HepG2 (cell line): ENCODE measurements at regions not wholly inside any gene's neighbourhood (a gene's known extent, or its start where the extent isn't known, plus 50 kb on each side); places are given as distances from the start of the nearest gene placed in this dataset.

Experiments used
- ATAC-seq: fragments of 200-7000 bp; cut with Tn5 transposase; 3 replicates; pipeline ENCODE4 v1.9.1; 2020; ENCODE audit warnings: mild to moderate bottlenecking, moderate library complexity
- BruUV-seq: library from RNA; stranded (reverse); fragments of 400-500 nt; replicated peaks from 2 replicates; lab custom pipeline; 2021; lab: Mats Ljungman, UMichigan
- CTCF ChIA-PET: fragments of 300-600 bp; formaldehyde crosslinking; extraction: SDS; loops from one replicate; lab custom pipeline; 2021; ENCODE audit warnings: low total read pairs, inconsistent platforms, low intra/inter-chr PET ratio; lab: Yijun Ruan, JAX
- POLR2A ChIA-PET: fragments of 350-600 bp; sonication (Branson Sonifier 250); formaldehyde crosslinking; loops from one replicate; lab custom pipeline; 2020; ENCODE audit warnings: antibody characterized with exemption, inconsistent platforms; lab: Yijun Ruan, JAX
- DNase-seq: peaks from one replicate; pipeline ENCODE4 v3.0.0-alpha.2; 2015; ENCODE audit warnings: low spot score
- FAIRE-seq: peaks from 3 replicates; lab custom pipeline; 2011; peaks lifted over from hg19 to GRCh38; lab: Jason Lieb, UNC
- H2AFZ ChIP-seq: one replicate; pipeline ENCODE4 v1.6.1; 2011; ENCODE audit warnings: low read length, inconsistent platforms
- H3K27ac ChIP-seq: fragments of 300-600 bp; 3 replicates; pipeline ENCODE4 v1.8.0; 2011; ENCODE audit warnings: mixed run types, mild to moderate bottlenecking, mixed read lengths, low read length, inconsistent platforms; ENCODE audit not compliant: insufficient read depth; ENCODE audit errors: extremely low read length
- H3K27me3 ChIP-seq, 2 experiments: fragments of 200-600 bp in 1 of 2; 2 replicates in 1 of 2; 3 replicates in 1 of 2; pipeline versions ENCODE4 v1.6.0 to v1.8.0; 2011; ENCODE audit warnings: low read length in 2 of 2, mild to moderate bottlenecking in 2 of 2, moderate library complexity in 2 of 2, inconsistent platforms in 1 of 2; ENCODE audit not compliant: insufficient read depth in 2 of 2, control insufficient read depth in 1 of 2
- H3K36me3 ChIP-seq, 2 experiments: fragments of 200-600 bp in 1 of 2; replicated peaks in 1 of 2; 2 replicates in 1 of 2; 3 replicates in 1 of 2; pipeline versions ENCODE4 v1.5.1 to v1.8.0; 2011; ENCODE audit warnings: low read length in 2 of 2, inconsistent platforms in 1 of 2; ENCODE audit not compliant: insufficient read depth in 2 of 2, control insufficient read depth in 1 of 2
- H3K4me1 ChIP-seq: 2 replicates; pipeline ENCODE4 v1.5.1; 2012; ENCODE audit warnings: low read length, inconsistent platforms; ENCODE audit not compliant: insufficient read depth
- H3K4me2 ChIP-seq: 2 replicates; pipeline ENCODE4 v1.6.0; 2011; ENCODE audit warnings: low read depth, low read length, inconsistent platforms
- H3K4me3 ChIP-seq, 3 experiments: fragments of 200-600 bp in 1 of 3; sonication (generic), shearing (Covaris generic) in 1 of 3; replicated peaks in 1 of 3; 2 replicates each; pipeline ENCODE4 v1.5.1; 2011 to 2016; ENCODE audit warnings: low read length in 3 of 3, inconsistent platforms in 2 of 3, low read depth in 2 of 3, mild to moderate bottlenecking in 2 of 3, control low read depth in 1 of 3, mixed read lengths in 1 of 3; ENCODE audit not compliant: insufficient read depth in 1 of 3
- H3K79me2 ChIP-seq: one replicate; pipeline ENCODE4 v1.6.1; 2011; ENCODE audit warnings: low read length, inconsistent platforms; ENCODE audit not compliant: insufficient read depth
- H3K9ac ChIP-seq: 2 replicates; pipeline ENCODE4 v1.6.0; 2011; ENCODE audit warnings: mild to moderate bottlenecking, low read depth, low read length, inconsistent platforms; ENCODE audit not compliant: insufficient read depth
- H3K9me3 ChIP-seq: 2 replicates; pipeline ENCODE4 v1.5.1; 2012; ENCODE audit warnings: mild to moderate bottlenecking, low read length
- H4K20me1 ChIP-seq: 2 replicates; pipeline ENCODE4 v1.6.0; 2011; ENCODE audit warnings: inconsistent platforms, mild to moderate bottlenecking, low read length, moderate library complexity; ENCODE audit not compliant: insufficient read depth
- CC2D1A ChIP-seq: sonication (generic); formaldehyde crosslinking; IDR thresholded peaks from 2 replicates; pipeline ENCODE4 v1.8.1; 2023; ENCODE audit warnings: mild to moderate bottlenecking, missing genetic modification reagents
- HMG20B ChIP-seq: conservative IDR thresholded peaks from 2 replicates; pipeline ENCODE4 v1.6.1; 2016; ENCODE audit warnings: missing genetic modification reagents, missing compliant biosample characterization
- LBX2 ChIP-seq: sonication (generic); formaldehyde crosslinking; IDR thresholded peaks from 2 replicates; pipeline ENCODE4 v1.5.0; 2020; ENCODE audit warnings: missing genetic modification reagents, mild to moderate bottlenecking, borderline replicate concordance
- NBN ChIP-seq: fragments of 450-650 bp; conservative IDR thresholded peaks from 2 replicates; pipeline ENCODE4 v1.6.1; 2017
- NCOA2 ChIP-seq: sonication (generic); formaldehyde crosslinking; IDR thresholded peaks from 2 replicates; pipeline ENCODE4 v1.8.0; 2022; ENCODE audit warnings: inconsistent platforms
- NFE2L2 ChIP-seq: fragments of 150-350 bp; IDR thresholded peaks from 2 replicates; pipeline ENCODE4 v1.6.1; 2014; ENCODE audit warnings: low read length
- POLR2G ChIP-seq: fragments of 200-400 bp; formaldehyde crosslinking; IDR thresholded peaks from 2 replicates; pipeline ENCODE4 v1.6.1; 2018; ENCODE audit warnings: mild to moderate bottlenecking, low read depth, low read length, moderate library complexity
- RFX1 ChIP-seq: fragments of 450-650 bp; IDR thresholded peaks from 2 replicates; pipeline ENCODE4 v1.6.1; 2017
- RFX3 ChIP-seq: IDR thresholded peaks from 2 replicates; pipeline ENCODE4 v1.6.1; 2016; ENCODE audit warnings: missing biosample characterization, missing genetic modification reagents
- RFXANK ChIP-seq: IDR thresholded peaks from 2 replicates; pipeline ENCODE4 v1.6.1; 2016
- SATB2 ChIP-seq: sonication (generic); formaldehyde crosslinking; IDR thresholded peaks from 2 replicates; pipeline ENCODE4 v1.5.0; 2020; ENCODE audit warnings: missing genetic modification reagents
- SNAPC5 ChIP-seq: sonication (generic); formaldehyde crosslinking; IDR thresholded peaks from 2 replicates; pipeline ENCODE4 v1.8.1; 2023; ENCODE audit warnings: mild to moderate bottlenecking, missing genetic modification reagents, borderline replicate concordance
- ZBTB40 ChIP-seq, 2 experiments: fragments of 450-650 bp in 1 of 2; sonication (generic) in 1 of 2; formaldehyde crosslinking in 1 of 2; IDR thresholded peaks; 2 replicates each; pipeline versions ENCODE4 v1.6.1 to v1.8.0; 2016 to 2022; ENCODE audit warnings: antibody characterized with exemption in 1 of 2, mild to moderate bottlenecking in 1 of 2, missing genetic modification reagents in 1 of 2
- ZFP90 ChIP-seq: sonication (generic); formaldehyde crosslinking; IDR thresholded peaks from 2 replicates; pipeline ENCODE4 v1.8.0; 2022; ENCODE audit warnings: missing genetic modification reagents, mild to moderate bottlenecking, inconsistent platforms, borderline replicate concordance
- ZNF230 ChIP-seq: sonication (generic); formaldehyde crosslinking; IDR thresholded peaks from 2 replicates; pipeline ENCODE4 v1.4.0; 2020; ENCODE audit warnings: mild to moderate bottlenecking, missing genetic modification reagents
- ZNF253 ChIP-seq: sonication (generic); formaldehyde crosslinking; IDR thresholded peaks from 2 replicates; pipeline ENCODE4 v1.8.0; 2022; ENCODE audit warnings: mild to moderate bottlenecking, missing genetic modification reagents, borderline replicate concordance
- ZNF543 ChIP-seq: sonication (generic); formaldehyde crosslinking; IDR thresholded peaks from 2 replicates; pipeline ENCODE4 v1.4.0; 2020; ENCODE audit warnings: mild to moderate bottlenecking, missing genetic modification reagents
- ZNF75D ChIP-seq: sonication (generic); formaldehyde crosslinking; IDR thresholded peaks from 2 replicates; pipeline ENCODE4 v1.8.1; 2023; ENCODE audit warnings: missing genetic modification reagents, mild to moderate bottlenecking, borderline replicate concordance
- WGBS: methylation state at CpG from one replicate; pipeline ENCODE4 v1.1.6; 2017; ENCODE audit warnings: low lambda C conversion rate; 5-methylcytosine and 5-hydroxymethylcytosine counted together
- in situ Hi-C: cut with HindIII; loops from 2 replicates; pipeline ENCODE4 v1.10.0; 2017; ENCODE audit warnings: low pct_unique_long_range_greater_than_20kb; ENCODE audit not compliant: extremely low pct_ligation_motif_present
- intact Hi-C: fragments of 100-400 bp; cut with micrococcal nuclease; formaldehyde crosslinking; loops from one replicate; pipeline ENCODE4 v1.10.0; 2022; ENCODE audit not compliant: unreplicated experiment

GRCh38 chr20:51980277-51980676 lies 178.0 kb upstream of the SALL4 start:
- CTCF ChIA-PET, result no interaction called here

More at GRCh38 chr20:51980277-51980676, 178.0 kb upstream of the SALL4 start:
- no peaks in the 10 kb centered on the region for H3K79me2 ChIP-seq
- no peaks in the 10 kb centered on the region for H4K20me1 ChIP-seq
- no peak for FAIRE-seq
- no peak overlapping the region for H3K9ac ChIP-seq
- H3K9me3 ChIP-seq, result peaks cover 17% of the 10 kb centered on the region
- TF ChIP-seq HMG20B (no peak), ZBTB40 (IDR thresholded peaks at IDR 0.05) (no peak), ZBTB40 (CRISPR knock-in tag; IDR thresholded peaks at IDR 0.05) (no peak), NFE2L2 (no peak), ZNF230 (CRISPR knock-in tag) (no peak), POLR2G (no peak), SATB2 (no peak), ZNF253 (CRISPR knock-in tag) (no peak), RFXANK (CRISPR knock-in tag) (no peak), RFX1 (no peak), CC2D1A (CRISPR knock-in tag) (no peak), RFX3 (CRISPR knock-in tag) (no peak), ZNF543 (CRISPR knock-in tag) (no peak), LBX2 (no peak), ZFP90 (no peak), SNAPC5 (CRISPR knock-in tag) (no peak), NBN (no peak), ZNF75D (CRISPR knock-in tag) (no peak), NCOA2 (no peak)
- TF ChIP-seq, all 625 proteins: peak for 0
- POLR2A ChIA-PET, result no interaction called here
- no peaks in the 10 kb centered on the region for H3K27me3 ChIP-seq
- H3K36me3 ChIP-seq, result no peaks in the 10 kb centered on the region
- ATAC-seq, result no peak; the same call in 2 of the 3 replicates
- no peak overlapping the region for H3K27ac ChIP-seq
- H3K4me3 ChIP-seq, result no peak overlapping the region
- 58% methylated on average over 11 of the region's 11 CpGs for WGBS
- no TSS peak for BruUV-seq
- in situ Hi-C loops (no loop called here), intact Hi-C loops (no loop called here)
- no peak overlapping the region for H2AFZ ChIP-seq
- peaks cover 10% of the 10 kb centered on the region for H3K4me1 ChIP-seq
- no peak overlapping the region for H3K4me2 ChIP-seq
- DNase-seq, result no peak
